Neural cell (in vitro differentiated cells): ENCODE measurements at regions not wholly inside any gene's neighbourhood (a gene's known extent, or its start where the extent isn't known, plus 50 kb on each side); places are given as distances from the start of the nearest gene placed in this dataset.

Experiments used
- H2AFZ ChIP-seq: fragments of 200-600, 300-800 bp; sonication (generic), shearing (Covaris generic); 2 replicates; pipeline ENCODE4 v1.6.0; 2014; ENCODE audit warnings: low read depth, mild to moderate bottlenecking, antibody characterized with exemption, low read length, moderate library complexity
- H3F3A ChIP-seq: fragments of 200-600 bp; shearing (Covaris generic); 2 replicates; pipeline ENCODE4 v1.6.1; 2016; ENCODE audit warnings: mild to moderate bottlenecking, moderate library complexity, mixed read lengths, antibody characterized with exemption, low read length; ENCODE audit not compliant: insufficient read depth, poor library complexity, severe bottlenecking
- H3K27ac ChIP-seq: fragments of 200-600, 300-800 bp; sonication (generic), shearing (Covaris generic); 2 replicates; pipeline ENCODE4 v1.5.1; 2014; ENCODE audit warnings: mild to moderate bottlenecking, low read length, moderate library complexity
- H3K27me3 ChIP-seq: fragments of 300-800, 200-600 bp; sonication (generic), shearing (Covaris generic); 2 replicates; pipeline ENCODE4 v1.6.0; 2014; ENCODE audit warnings: mild to moderate bottlenecking, low read depth, low read length, moderate library complexity; ENCODE audit not compliant: insufficient read depth
- H3K36me3 ChIP-seq: fragments of 300-800, 200-600 bp; sonication (generic), shearing (Covaris generic); 2 replicates; pipeline ENCODE4 v1.5.1; 2014; ENCODE audit warnings: mild to moderate bottlenecking, antibody characterized with exemption, low read length, moderate library complexity; ENCODE audit not compliant: insufficient read depth
- H3K4me2 ChIP-seq: fragments of 300-800, 200-600 bp; sonication (generic), shearing (Covaris generic); 2 replicates; pipeline ENCODE4 v1.6.0; 2014; ENCODE audit warnings: mild to moderate bottlenecking, low read length
- H3K4me3 ChIP-seq: fragments of 300-800, 200-600 bp; sonication (generic), shearing (Covaris generic); 2 replicates; pipeline ENCODE4 v1.5.1; 2014; ENCODE audit warnings: mild to moderate bottlenecking, low read length, moderate library complexity
- H3K79me2 ChIP-seq: fragments of 200-600 bp; shearing (Covaris generic); replicated peaks from 2 replicates; pipeline ENCODE4 v1.6.0; 2014; ENCODE audit warnings: mild to moderate bottlenecking, low read length, moderate library complexity; ENCODE audit not compliant: insufficient read depth
- H3K9ac ChIP-seq: fragments of 300-800, 200-600 bp; sonication (generic), shearing (Covaris generic); 2 replicates; pipeline ENCODE4 v1.6.1; 2016; ENCODE audit warnings: mild to moderate bottlenecking, low read length, mixed read lengths
- H3K9me2 ChIP-seq: fragments of 200-600 bp; shearing (Covaris generic); 2 replicates; pipeline ENCODE4 v1.6.1; 2016; ENCODE audit warnings: mild to moderate bottlenecking, low read length, mixed read lengths; ENCODE audit not compliant: insufficient read depth
- H3K9me3 ChIP-seq: fragments of 200-600, 300-800 bp; sonication (generic), shearing (Covaris generic); 2 replicates; pipeline ENCODE4 v1.6.1; 2016; ENCODE audit warnings: mild to moderate bottlenecking, mixed run types, low read length, moderate library complexity, mixed read lengths
- H4K20me1 ChIP-seq: fragments of 200-600 bp; shearing (Covaris generic); 2 replicates; pipeline ENCODE4 v1.6.1; 2016; ENCODE audit warnings: mild to moderate bottlenecking, mixed run types; ENCODE audit not compliant: insufficient read depth
- EP300 ChIP-seq: fragments of 450-650 bp; conservative IDR thresholded peaks from 2 replicates; pipeline ENCODE4 v1.6.1; 2014; ENCODE audit warnings: antibody characterized with exemption, mild to moderate bottlenecking, moderate library complexity; ENCODE audit not compliant: poor library complexity, severe bottlenecking
- EZH2 ChIP-seq: fragments of 200-600, 300-800 bp; shearing (Covaris generic), sonication (generic); IDR thresholded peaks from 2 replicates; pipeline ENCODE4 v1.6.1; 2014; ENCODE audit warnings: antibody characterized with exemption, low read length, borderline replicate concordance, mild to moderate bottlenecking; ENCODE audit not compliant: insufficient read depth, poor library complexity, severe bottlenecking
- MXI1 ChIP-seq: fragments of 450-650 bp; conservative IDR thresholded peaks from 2 replicates; pipeline ENCODE4 v1.6.1; 2014; ENCODE audit warnings: antibody characterized with exemption, mild to moderate bottlenecking; ENCODE audit not compliant: poor library complexity, severe bottlenecking
- POLR2AphosphoS5 ChIP-seq: IDR thresholded peaks from 2 replicates; pipeline ENCODE4 v1.6.1; 2012
- RAD21 ChIP-seq: fragments of 450-650 bp; conservative IDR thresholded peaks from 2 replicates; pipeline ENCODE4 v1.6.1; 2014; ENCODE audit warnings: antibody characterized with exemption, mild to moderate bottlenecking, moderate library complexity
- SMC3 ChIP-seq: fragments of 450-650 bp; conservative IDR thresholded peaks from 2 replicates; pipeline ENCODE4 v1.6.1; 2014; ENCODE audit warnings: antibody characterized with exemption, mild to moderate bottlenecking, moderate library complexity; ENCODE audit not compliant: poor library complexity
- TAF1 ChIP-seq: IDR thresholded peaks from 2 replicates; pipeline ENCODE4 v1.6.1; 2012; ENCODE audit warnings: low read depth
- TF ChIP-seq, protein P1 (sequence below): fragments of 450-650 bp; IDR thresholded peaks from 2 replicates; pipeline ENCODE4 v1.5.1; 2014; ENCODE audit warnings: antibody characterized with exemption, mild to moderate bottlenecking, moderate library complexity; ENCODE audit not compliant: poor library complexity, severe bottlenecking
- TF ChIP-seq, protein P2 (sequence below): IDR thresholded peaks from 2 replicates; pipeline ENCODE4 v1.6.1; 2012; ENCODE audit warnings: borderline replicate concordance

DNA sequence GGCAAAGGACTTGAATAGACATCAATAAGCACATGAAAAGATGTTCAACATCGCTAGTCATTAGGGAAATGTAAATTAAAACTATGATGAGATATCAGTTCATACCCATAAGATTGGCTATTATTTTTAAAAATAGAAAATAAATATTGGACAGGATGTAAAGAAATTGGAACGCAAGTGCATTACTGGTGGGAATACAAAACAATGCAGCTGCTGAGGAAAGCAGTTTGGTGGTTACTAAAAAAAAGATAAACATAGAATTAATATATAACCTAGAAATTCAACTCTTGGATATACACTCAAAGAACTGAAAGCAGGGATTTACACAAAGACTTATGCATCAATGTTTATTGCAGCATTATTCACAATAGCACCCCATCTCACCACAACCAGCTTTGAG, 174.5 kb upstream of the NDUFV2 start:
- TF ChIP-seq POLR2AphosphoS5, result no peak
- no peak for TF ChIP-seq EZH2
- no peak for TF ChIP-seq EP300
- TF ChIP-seq, protein P1, sequence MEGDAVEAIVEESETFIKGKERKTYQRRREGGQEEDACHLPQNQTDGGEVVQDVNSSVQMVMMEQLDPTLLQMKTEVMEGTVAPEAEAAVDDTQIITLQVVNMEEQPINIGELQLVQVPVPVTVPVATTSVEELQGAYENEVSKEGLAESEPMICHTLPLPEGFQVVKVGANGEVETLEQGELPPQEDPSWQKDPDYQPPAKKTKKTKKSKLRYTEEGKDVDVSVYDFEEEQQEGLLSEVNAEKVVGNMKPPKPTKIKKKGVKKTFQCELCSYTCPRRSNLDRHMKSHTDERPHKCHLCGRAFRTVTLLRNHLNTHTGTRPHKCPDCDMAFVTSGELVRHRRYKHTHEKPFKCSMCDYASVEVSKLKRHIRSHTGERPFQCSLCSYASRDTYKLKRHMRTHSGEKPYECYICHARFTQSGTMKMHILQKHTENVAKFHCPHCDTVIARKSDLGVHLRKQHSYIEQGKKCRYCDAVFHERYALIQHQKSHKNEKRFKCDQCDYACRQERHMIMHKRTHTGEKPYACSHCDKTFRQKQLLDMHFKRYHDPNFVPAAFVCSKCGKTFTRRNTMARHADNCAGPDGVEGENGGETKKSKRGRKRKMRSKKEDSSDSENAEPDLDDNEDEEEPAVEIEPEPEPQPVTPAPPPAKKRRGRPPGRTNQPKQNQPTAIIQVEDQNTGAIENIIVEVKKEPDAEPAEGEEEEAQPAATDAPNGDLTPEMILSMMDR, result no peak
- no peak for TF ChIP-seq MXI1
- no peak for TF ChIP-seq RAD21
- no peak for TF ChIP-seq TAF1
- no peak for TF ChIP-seq SMC3
- TF ChIP-seq, protein P2, sequence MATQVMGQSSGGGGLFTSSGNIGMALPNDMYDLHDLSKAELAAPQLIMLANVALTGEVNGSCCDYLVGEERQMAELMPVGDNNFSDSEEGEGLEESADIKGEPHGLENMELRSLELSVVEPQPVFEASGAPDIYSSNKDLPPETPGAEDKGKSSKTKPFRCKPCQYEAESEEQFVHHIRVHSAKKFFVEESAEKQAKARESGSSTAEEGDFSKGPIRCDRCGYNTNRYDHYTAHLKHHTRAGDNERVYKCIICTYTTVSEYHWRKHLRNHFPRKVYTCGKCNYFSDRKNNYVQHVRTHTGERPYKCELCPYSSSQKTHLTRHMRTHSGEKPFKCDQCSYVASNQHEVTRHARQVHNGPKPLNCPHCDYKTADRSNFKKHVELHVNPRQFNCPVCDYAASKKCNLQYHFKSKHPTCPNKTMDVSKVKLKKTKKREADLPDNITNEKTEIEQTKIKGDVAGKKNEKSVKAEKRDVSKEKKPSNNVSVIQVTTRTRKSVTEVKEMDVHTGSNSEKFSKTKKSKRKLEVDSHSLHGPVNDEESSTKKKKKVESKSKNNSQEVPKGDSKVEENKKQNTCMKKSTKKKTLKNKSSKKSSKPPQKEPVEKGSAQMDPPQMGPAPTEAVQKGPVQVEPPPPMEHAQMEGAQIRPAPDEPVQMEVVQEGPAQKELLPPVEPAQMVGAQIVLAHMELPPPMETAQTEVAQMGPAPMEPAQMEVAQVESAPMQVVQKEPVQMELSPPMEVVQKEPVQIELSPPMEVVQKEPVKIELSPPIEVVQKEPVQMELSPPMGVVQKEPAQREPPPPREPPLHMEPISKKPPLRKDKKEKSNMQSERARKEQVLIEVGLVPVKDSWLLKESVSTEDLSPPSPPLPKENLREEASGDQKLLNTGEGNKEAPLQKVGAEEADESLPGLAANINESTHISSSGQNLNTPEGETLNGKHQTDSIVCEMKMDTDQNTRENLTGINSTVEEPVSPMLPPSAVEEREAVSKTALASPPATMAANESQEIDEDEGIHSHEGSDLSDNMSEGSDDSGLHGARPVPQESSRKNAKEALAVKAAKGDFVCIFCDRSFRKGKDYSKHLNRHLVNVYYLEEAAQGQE, result no peak
- no peaks in the 10 kb centered on the region for H4K20me1 ChIP-seq

DNA sequence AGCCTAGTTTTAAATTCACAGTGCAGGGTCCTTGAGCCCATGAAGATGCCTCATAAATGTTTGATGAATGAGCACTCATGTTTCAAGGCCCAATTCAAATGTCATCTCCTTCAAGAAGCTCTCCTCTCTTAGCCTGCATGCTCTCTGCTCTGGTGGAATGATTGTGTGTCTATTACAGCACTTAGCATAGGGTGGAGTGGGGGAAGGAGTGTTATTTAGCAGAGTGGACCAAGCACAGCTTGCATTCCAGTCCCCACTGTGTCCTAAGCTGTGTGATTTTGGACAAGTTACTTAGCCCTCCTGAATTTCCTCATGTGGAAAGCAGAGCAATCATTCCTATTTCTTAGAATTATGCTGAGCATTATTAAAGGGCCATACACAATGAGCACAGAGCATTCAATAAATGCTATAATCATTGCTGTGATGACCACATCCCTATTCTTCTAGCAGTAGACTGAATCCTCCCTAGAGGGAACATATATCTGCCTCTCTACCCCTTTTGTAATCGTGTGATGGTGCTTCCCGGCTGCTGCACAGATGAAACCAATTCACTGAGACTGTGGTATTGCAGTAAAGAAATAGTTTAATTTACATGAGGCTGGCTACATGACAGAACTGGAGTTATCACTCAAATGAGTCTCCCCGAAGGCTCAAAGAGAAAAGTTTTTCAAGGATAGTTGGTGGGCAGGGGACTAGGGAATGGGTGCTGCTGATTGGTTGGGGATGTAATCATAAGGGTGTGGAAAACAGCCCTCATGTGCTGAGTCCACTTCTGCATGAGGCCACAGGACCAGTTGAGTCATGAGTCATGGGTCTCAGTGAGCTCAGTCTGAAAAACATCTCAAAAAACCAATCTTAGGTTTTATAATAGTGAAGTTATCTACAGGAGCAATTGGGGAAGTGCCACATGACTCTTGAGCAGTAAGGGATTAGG, 173.4 kb upstream of the NDUFV2 start:
- Histone ChIP-seq H3K27me3 (no peaks in the 10 kb centered on the region), H2AFZ (no peak overlapping the region), H3K27ac (no peak overlapping the region), H3F3A (no peaks in the 10 kb centered on the region), H3K4me2 (no peak overlapping the region), H3K9me2 (no peaks in the 10 kb centered on the region), H3K79me2 (no peaks in the 10 kb centered on the region), H3K9ac (no peak overlapping the region), H4K20me1 (no peaks in the 10 kb centered on the region), H3K4me3 (no peak overlapping the region), H3K36me3 (no peaks in the 10 kb centered on the region), H3K9me3 (no peaks in the 10 kb centered on the region)
- TF ChIP-seq POLR2AphosphoS5, result no peak
- TF ChIP-seq TAF1, result no peak
- no peak for TF ChIP-seq EZH2

More for the DNA sequence above, 174.5 kb upstream of the NDUFV2 start:
- Histone ChIP-seq H3K27me3 (no peaks in the 10 kb centered on the region), H3K36me3 (no peaks in the 10 kb centered on the region), H3K79me2 (no peaks in the 10 kb centered on the region), H2AFZ (no peak overlapping the region), H3K9me3 (no peaks in the 10 kb centered on the region), H3K9ac (no peak overlapping the region), H3K9me2 (no peaks in the 10 kb centered on the region), H3K4me2 (no peak overlapping the region), H3K27ac (no peak overlapping the region), H3K4me3 (no peak overlapping the region), H3F3A (no peaks in the 10 kb centered on the region)
